ENCODE measurements at regions not wholly inside any gene's neighbourhood (a gene's known extent, or its start where the extent isn't known, plus 50 kb on each side); places are given as distances from the start of the nearest gene placed in this dataset.

DNA sequence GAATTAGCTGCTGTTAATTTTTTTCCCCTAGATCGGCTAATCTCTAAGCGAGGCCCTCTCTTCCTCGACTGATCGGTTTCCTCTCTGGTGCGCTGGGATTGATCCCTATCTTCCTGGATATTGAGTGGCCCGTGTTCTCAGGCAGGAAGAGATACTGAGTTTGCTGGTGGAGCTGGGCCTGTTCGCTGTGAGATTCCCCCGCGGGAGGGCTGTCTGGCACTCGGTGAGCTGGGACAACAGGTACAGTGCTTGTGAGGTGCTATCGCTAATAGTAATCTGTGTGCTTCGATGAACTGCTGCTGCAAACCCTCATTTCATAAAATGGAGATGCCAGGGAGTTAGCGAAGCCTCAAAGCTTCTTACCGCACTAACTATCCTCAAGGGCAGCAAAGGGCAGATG is 310.3 kb downstream of the NXPE2 start:
- DNase-seq (no peak), ATAC-seq (no peak)
- intact Hi-C loops (cut with DNase I), result no loop called here
- Histone ChIP-seq H3K27ac (no peak overlapping the region), H3K4me3 (no peak overlapping the region), H3K4me1 (no peaks in the 10 kb centered on the region), H3K9me3 (no peaks in the 10 kb centered on the region), H3K36me3 (ENCODE audit: insufficient read depth in 1 of 2, low read depth in 1 of 2) (no peaks in the 10 kb centered on the region), H3K27me3 (ENCODE audit: insufficient read depth in 3 of 3, low read length in 2 of 3) (no peaks in the 10 kb centered on the region)
- 86 to 90% (median 87%) methylated on average over 14 of the region's 14 CpGs for WGBS, 3 donors
- TF ChIP-seq, protein P1, sequence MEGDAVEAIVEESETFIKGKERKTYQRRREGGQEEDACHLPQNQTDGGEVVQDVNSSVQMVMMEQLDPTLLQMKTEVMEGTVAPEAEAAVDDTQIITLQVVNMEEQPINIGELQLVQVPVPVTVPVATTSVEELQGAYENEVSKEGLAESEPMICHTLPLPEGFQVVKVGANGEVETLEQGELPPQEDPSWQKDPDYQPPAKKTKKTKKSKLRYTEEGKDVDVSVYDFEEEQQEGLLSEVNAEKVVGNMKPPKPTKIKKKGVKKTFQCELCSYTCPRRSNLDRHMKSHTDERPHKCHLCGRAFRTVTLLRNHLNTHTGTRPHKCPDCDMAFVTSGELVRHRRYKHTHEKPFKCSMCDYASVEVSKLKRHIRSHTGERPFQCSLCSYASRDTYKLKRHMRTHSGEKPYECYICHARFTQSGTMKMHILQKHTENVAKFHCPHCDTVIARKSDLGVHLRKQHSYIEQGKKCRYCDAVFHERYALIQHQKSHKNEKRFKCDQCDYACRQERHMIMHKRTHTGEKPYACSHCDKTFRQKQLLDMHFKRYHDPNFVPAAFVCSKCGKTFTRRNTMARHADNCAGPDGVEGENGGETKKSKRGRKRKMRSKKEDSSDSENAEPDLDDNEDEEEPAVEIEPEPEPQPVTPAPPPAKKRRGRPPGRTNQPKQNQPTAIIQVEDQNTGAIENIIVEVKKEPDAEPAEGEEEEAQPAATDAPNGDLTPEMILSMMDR (IDR thresholded peaks at IDR 0.05), result no peak

DNA sequence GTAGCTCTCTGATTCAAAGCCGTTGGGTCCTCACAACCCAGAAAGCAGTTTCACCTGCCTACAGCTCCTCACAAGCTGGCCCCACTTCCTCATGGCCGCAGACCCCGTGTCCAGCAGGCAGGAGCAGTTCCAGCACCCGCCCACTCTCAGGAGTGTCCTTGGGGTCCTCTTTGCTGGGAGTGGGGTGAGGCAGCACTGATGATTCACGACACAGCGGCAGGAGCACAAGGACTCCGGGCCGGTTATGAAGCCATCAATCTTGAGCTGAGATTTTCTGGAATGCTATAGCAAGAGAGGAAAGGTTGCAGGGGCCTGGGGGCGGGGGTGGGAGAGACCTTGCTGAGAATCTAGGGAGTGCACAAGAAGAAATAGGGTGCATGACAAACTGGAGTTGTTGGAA is 311.2 kb downstream of the NXPE2 start:
- H3K27ac ChIP-seq, result no peak overlapping the region
- TF ChIP-seq, protein P1 (IDR thresholded peaks at IDR 0.05), result no peak
- no peaks in the 10 kb centered on the region for H3K36me3 ChIP-seq (ENCODE audit: insufficient read depth in 1 of 2, low read depth in 1 of 2)
- ATAC-seq (no peak), DNase-seq (peak in 1 of 2 donors; percentile 18)
- H3K4me1 ChIP-seq, result no peaks in the 10 kb centered on the region
- no peak overlapping the region for H3K4me3 ChIP-seq
- intact Hi-C loops (cut with DNase I), result no loop called here
- 66 to 68% (median 66%) methylated on average over 9 of the region's 9 CpGs for WGBS, 3 donors
- no peaks in the 10 kb centered on the region for H3K27me3 ChIP-seq (ENCODE audit: insufficient read depth in 3 of 3, low read length in 2 of 3)
- H3K9me3 ChIP-seq, result no peaks in the 10 kb centered on the region

DNA sequence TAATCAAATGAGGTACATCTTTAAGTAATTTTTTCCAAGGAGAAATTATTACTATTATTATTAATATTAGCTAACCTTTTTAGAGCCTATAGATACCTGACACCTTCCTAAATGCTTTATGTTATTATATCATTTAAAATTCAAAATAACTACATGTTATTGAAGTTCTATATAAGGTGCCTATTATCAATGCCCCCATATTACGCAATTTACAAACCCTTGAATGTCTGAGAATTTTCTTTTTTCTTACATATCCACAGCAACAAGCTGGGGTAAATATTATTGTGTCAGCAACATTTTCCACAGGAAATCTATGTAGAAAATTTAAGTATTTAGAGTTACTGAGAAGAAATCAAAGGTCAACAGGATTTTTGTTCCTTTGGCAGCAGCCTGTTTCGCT is 327.3 kb downstream of the NXPE2 start:
- Histone ChIP-seq H3K27me3 (ENCODE audit: insufficient read depth in 3 of 3, low read length in 2 of 3) (no peaks in the 10 kb centered on the region), H3K4me1 (no peaks in the 10 kb centered on the region), H3K9me3 (no peaks in the 10 kb centered on the region), H3K36me3 (ENCODE audit: insufficient read depth in 1 of 2, low read depth in 1 of 2) (no peaks in the 10 kb centered on the region), H3K4me3 (no peak overlapping the region), H3K27ac (no peak overlapping the region)
- TF ChIP-seq, protein P1 (IDR thresholded peaks at IDR 0.05), result no peak
- WGBS, 3 donors, result 90 to 93% (median 91%) methylated on average over 2 of the region's 2 CpGs
- ATAC-seq (no peak), DNase-seq (no peak)
- intact Hi-C loops (cut with DNase I), result no loop called here

DNA sequence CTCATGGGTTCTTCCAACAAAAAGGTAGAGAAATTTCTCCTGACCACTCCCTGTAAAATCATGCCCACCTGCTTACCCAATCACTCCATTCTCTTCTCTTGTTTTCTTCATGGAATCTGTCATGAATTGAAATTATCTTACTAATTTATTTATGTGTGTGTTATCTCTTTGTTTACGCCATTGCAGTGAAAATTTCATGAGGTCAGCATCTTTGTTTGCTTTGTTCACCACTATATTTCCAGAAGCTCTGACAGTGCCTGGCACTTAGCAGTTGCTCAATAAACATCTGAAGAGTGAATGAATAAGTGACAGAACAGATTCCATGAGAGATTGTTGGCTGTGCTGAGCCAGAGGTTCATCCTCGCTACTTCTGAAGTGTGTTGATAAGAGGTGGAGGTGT is 329.5 kb downstream of the NXPE2 start:
- Histone ChIP-seq H3K9me3 (no peaks in the 10 kb centered on the region), H3K36me3 (ENCODE audit: insufficient read depth in 1 of 2, low read depth in 1 of 2) (no peaks in the 10 kb centered on the region), H3K27ac (no peak overlapping the region), H3K4me3 (no peak overlapping the region), H3K4me1 (no peaks in the 10 kb centered on the region), H3K27me3 (ENCODE audit: insufficient read depth in 3 of 3, low read length in 2 of 3) (no peaks in the 10 kb centered on the region)
- DNase-seq (no peak), ATAC-seq (no peak)
- intact Hi-C loops (cut with DNase I), result no loop called here
- 69 to 91% (median 72%) methylated on average over 2 of the region's 2 CpGs for WGBS, 3 donors
- TF ChIP-seq, protein P1 (IDR thresholded peaks at IDR 0.05), result no peak

DNA sequence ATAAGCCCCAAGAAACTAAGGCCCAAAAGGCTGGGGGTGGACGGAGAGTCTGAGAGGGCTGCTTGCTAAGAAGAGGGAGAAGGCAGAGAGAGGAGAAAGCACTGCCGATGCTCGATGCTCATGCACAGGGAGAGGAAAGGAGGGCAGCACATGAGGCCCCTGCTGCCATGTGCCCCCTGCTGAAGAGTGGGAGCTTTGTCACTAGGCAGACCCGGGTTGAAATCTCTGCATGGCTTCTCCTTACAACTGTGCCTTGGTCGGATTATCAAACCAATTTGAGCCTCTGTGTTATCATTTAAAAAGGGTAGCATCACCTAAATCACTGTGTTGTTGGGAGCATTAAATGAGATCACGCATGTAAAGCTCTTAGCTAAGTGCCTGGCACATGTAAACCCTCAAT is 330.5 kb downstream of the NXPE2 start:
- Histone ChIP-seq H3K36me3 (ENCODE audit: insufficient read depth in 1 of 2, low read depth in 1 of 2) (no peaks in the 10 kb centered on the region), H3K27me3 (ENCODE audit: insufficient read depth in 3 of 3, low read length in 2 of 3) (no peaks in the 10 kb centered on the region), H3K9me3 (no peaks in the 10 kb centered on the region), H3K4me3 (no peak overlapping the region), H3K4me1 (no peaks in the 10 kb centered on the region), H3K27ac (no peak overlapping the region)
- ATAC-seq (no peak), DNase-seq (no peak)
- intact Hi-C loops (cut with DNase I), result no loop called here
- TF ChIP-seq, protein P1 (IDR thresholded peaks at IDR 0.05), result no peak
- WGBS, 3 donors, result 51 to 57% (median 51%) methylated on average over 6 of the region's 6 CpGs

All from psoas muscle (tissue), 7 donors.